Spleen (tissue), 7 donors: ENCODE measurements at regions not wholly inside any gene's neighbourhood (a gene's known extent, or its start where the extent isn't known, plus 50 kb on each side); places are given as distances from the start of the nearest gene placed in this dataset.

Experiments
- POLR2A ChIP-seq, 3 donors: fragments of 450-650 bp; IDR thresholded peaks; one replicate each; pipeline ENCODE4 v1.5.1; 2017; ENCODE audit warnings: antibody characterized with exemption in 3 of 3, mild to moderate bottlenecking in 1 of 3
- TF ChIP-seq, protein P1 (sequence below), 11 experiments: fragments of 200-600 bp in 7 of 11; fragments of 450-650 bp in 4 of 11; sonication (generic) in 4 of 11; IDR thresholded peaks in 8 of 11; conservative IDR thresholded peaks in 3 of 11; 1 replicate in 7 of 11; 2 replicates in 4 of 11; pipeline versions ENCODE4 v1.4.0 to v1.8.0; 2016 to 2021; ENCODE audit warnings: antibody characterized with exemption in 11 of 11, inconsistent platforms in 4 of 11, mild to moderate bottlenecking in 1 of 11
- donor health status: DM: no; HTN: no; CAD: no; lungs with moderate emphysema.
- donor health status: DM: no; HTN: no; CAD: no.
- donor health status: DM: no; HTN: no; CAD: no.

DNA sequence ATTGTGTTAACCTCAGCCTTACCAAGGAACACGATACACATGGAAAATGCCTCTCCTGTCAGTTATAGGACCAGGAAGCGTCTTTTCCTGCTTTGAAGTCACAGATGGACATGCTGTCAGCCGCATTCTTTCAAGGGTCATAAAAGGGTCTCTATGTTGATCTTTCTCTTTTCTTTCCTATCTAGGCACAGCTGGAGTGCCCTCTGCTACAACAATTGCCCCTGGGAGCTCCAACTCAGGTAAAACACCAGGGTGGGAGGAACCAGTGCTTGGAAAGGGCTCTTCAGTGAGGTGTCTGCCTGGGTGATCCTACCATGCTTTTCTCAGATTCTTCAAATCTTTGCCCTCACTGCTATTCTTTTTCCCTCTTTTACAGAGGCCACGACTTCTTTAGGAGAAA, 157.4 kb upstream of the CNTN1 start:
- TF ChIP-seq, protein P1, sequence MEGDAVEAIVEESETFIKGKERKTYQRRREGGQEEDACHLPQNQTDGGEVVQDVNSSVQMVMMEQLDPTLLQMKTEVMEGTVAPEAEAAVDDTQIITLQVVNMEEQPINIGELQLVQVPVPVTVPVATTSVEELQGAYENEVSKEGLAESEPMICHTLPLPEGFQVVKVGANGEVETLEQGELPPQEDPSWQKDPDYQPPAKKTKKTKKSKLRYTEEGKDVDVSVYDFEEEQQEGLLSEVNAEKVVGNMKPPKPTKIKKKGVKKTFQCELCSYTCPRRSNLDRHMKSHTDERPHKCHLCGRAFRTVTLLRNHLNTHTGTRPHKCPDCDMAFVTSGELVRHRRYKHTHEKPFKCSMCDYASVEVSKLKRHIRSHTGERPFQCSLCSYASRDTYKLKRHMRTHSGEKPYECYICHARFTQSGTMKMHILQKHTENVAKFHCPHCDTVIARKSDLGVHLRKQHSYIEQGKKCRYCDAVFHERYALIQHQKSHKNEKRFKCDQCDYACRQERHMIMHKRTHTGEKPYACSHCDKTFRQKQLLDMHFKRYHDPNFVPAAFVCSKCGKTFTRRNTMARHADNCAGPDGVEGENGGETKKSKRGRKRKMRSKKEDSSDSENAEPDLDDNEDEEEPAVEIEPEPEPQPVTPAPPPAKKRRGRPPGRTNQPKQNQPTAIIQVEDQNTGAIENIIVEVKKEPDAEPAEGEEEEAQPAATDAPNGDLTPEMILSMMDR (IDR thresholded peaks at IDR 0.05 in 8 of 11, conservative IDR thresholded peaks at IDR 0.05 in 3 of 11) = no peak
- TF ChIP-seq POLR2A (IDR thresholded peaks at IDR 0.05) = no peak
